ENCODE measurements at regions not wholly inside any gene's neighbourhood (a gene's known extent, or its start where the extent isn't known, plus 50 kb on each side); places are given as distances from the start of the nearest gene placed in this dataset.

- no peaks in the 10 kb centered on the region for H3K27me3 ChIP-seq (ENCODE audit: insufficient read depth, low read depth)
- H2AFZ ChIP-seq (ENCODE audit: low read depth), result no peak overlapping the region
- no peak overlapping the region for H3K9ac ChIP-seq
- no peaks in the 10 kb centered on the region for H4K20me1 ChIP-seq (ENCODE audit: insufficient read depth)
- no peak for TF ChIP-seq CTCF (conservative IDR thresholded peaks at IDR 0.05; ENCODE audit: low read depth, low read length)
- H3K4me2 ChIP-seq, result no peak overlapping the region
- H3K4me1 ChIP-seq (ENCODE audit: low read depth, poor library complexity, severe bottlenecking), result no peaks in the 10 kb centered on the region
- no peaks in the 10 kb centered on the region for H3K79me2 ChIP-seq (ENCODE audit: insufficient read depth, low read depth)
- no peaks in the 10 kb centered on the region for H3K36me3 ChIP-seq (ENCODE audit: insufficient read depth)
- H3K27ac ChIP-seq, result no peak overlapping the region
- no peak overlapping the region for H3K4me3 ChIP-seq (IDR thresholded peaks at IDR 0.05; ENCODE audit: insufficient read depth, low read depth, low read length)
These were observed 1247.7 kb upstream of the AGA start for GRCh38 chr4:178689926-178690325.

GRCh38 chr4:178693816-178694215 is 1251.6 kb upstream of the AGA start:
- no peak overlapping the region for H3K4me2 ChIP-seq
- no peak overlapping the region for H2AFZ ChIP-seq (ENCODE audit: low read depth)
- H3K4me1 ChIP-seq (ENCODE audit: low read depth, poor library complexity, severe bottlenecking), result no peaks in the 10 kb centered on the region
- no peak for TF ChIP-seq CTCF (conservative IDR thresholded peaks at IDR 0.05; ENCODE audit: low read depth, low read length)
- no peaks in the 10 kb centered on the region for H3K36me3 ChIP-seq (ENCODE audit: insufficient read depth)
- no peak overlapping the region for H3K4me3 ChIP-seq (IDR thresholded peaks at IDR 0.05; ENCODE audit: insufficient read depth, low read depth, low read length)
- H3K9ac ChIP-seq, result no peak overlapping the region
- H3K79me2 ChIP-seq (ENCODE audit: insufficient read depth, low read depth), result no peaks in the 10 kb centered on the region
- H4K20me1 ChIP-seq (ENCODE audit: insufficient read depth), result no peaks in the 10 kb centered on the region
- no peaks in the 10 kb centered on the region for H3K27me3 ChIP-seq (ENCODE audit: insufficient read depth, low read depth)
- no peak overlapping the region for H3K27ac ChIP-seq

GRCh38 chr4:178696515-178696914 is 1254.3 kb upstream of the AGA start:
- Histone ChIP-seq H3K9ac (no peak overlapping the region), H2AFZ (ENCODE audit: low read depth) (no peak overlapping the region), H3K27me3 (ENCODE audit: insufficient read depth, low read depth) (no peaks in the 10 kb centered on the region), H4K20me1 (ENCODE audit: insufficient read depth) (no peaks in the 10 kb centered on the region), H3K4me1 (ENCODE audit: low read depth, poor library complexity, severe bottlenecking) (no peaks in the 10 kb centered on the region), H3K4me2 (no peak overlapping the region), H3K36me3 (ENCODE audit: insufficient read depth) (no peaks in the 10 kb centered on the region), H3K4me3 (IDR thresholded peaks at IDR 0.05; ENCODE audit: insufficient read depth, low read depth, low read length) (no peak overlapping the region), H3K79me2 (ENCODE audit: insufficient read depth, low read depth) (no peaks in the 10 kb centered on the region), H3K27ac (no peak overlapping the region)
- no peak for TF ChIP-seq CTCF (conservative IDR thresholded peaks at IDR 0.05; ENCODE audit: low read depth, low read length)

GRCh38 chr4:178712486-178712885 is 1270.2 kb upstream of the AGA start:
- Histone ChIP-seq H3K4me2 (no peak overlapping the region), H3K4me1 (ENCODE audit: low read depth, poor library complexity, severe bottlenecking) (no peaks in the 10 kb centered on the region), H3K36me3 (ENCODE audit: insufficient read depth) (no peaks in the 10 kb centered on the region), H2AFZ (ENCODE audit: low read depth) (no peak overlapping the region), H3K79me2 (ENCODE audit: insufficient read depth, low read depth) (no peaks in the 10 kb centered on the region), H4K20me1 (ENCODE audit: insufficient read depth) (no peaks in the 10 kb centered on the region), H3K9ac (no peak overlapping the region), H3K27ac (no peak overlapping the region), H3K4me3 (IDR thresholded peaks at IDR 0.05; ENCODE audit: insufficient read depth, low read depth, low read length) (no peak overlapping the region), H3K27me3 (ENCODE audit: insufficient read depth, low read depth) (no peaks in the 10 kb centered on the region)
- no peak for TF ChIP-seq CTCF (conservative IDR thresholded peaks at IDR 0.05; ENCODE audit: low read depth, low read length)

GRCh38 chr4:178738026-178738425 is 1295.8 kb upstream of the AGA start:
- Histone ChIP-seq H3K36me3 (ENCODE audit: insufficient read depth) (no peaks in the 10 kb centered on the region), H3K4me2 (no peak overlapping the region)
- no peak for TF ChIP-seq CTCF (conservative IDR thresholded peaks at IDR 0.05; ENCODE audit: low read depth, low read length)

More at GRCh38 chr4:178738026-178738425, 1295.8 kb upstream of the AGA start:
- Histone ChIP-seq H3K4me3 (IDR thresholded peaks at IDR 0.05; ENCODE audit: insufficient read depth, low read depth, low read length) (no peak overlapping the region), H2AFZ (ENCODE audit: low read depth) (no peak overlapping the region), H3K79me2 (ENCODE audit: insufficient read depth, low read depth) (no peaks in the 10 kb centered on the region), H3K9ac (no peak overlapping the region), H4K20me1 (ENCODE audit: insufficient read depth) (no peaks in the 10 kb centered on the region), H3K27me3 (ENCODE audit: insufficient read depth, low read depth) (no peaks in the 10 kb centered on the region), H3K4me1 (ENCODE audit: low read depth, poor library complexity, severe bottlenecking) (no peaks in the 10 kb centered on the region), H3K27ac (no peak overlapping the region)

Data from KMS-11 (cell line).